ENCODE measurements at regions not wholly inside any gene's neighbourhood (a gene's known extent, or its start where the extent isn't known, plus 50 kb on each side); places are given as distances from the start of the nearest gene placed in this dataset.

DNA sequence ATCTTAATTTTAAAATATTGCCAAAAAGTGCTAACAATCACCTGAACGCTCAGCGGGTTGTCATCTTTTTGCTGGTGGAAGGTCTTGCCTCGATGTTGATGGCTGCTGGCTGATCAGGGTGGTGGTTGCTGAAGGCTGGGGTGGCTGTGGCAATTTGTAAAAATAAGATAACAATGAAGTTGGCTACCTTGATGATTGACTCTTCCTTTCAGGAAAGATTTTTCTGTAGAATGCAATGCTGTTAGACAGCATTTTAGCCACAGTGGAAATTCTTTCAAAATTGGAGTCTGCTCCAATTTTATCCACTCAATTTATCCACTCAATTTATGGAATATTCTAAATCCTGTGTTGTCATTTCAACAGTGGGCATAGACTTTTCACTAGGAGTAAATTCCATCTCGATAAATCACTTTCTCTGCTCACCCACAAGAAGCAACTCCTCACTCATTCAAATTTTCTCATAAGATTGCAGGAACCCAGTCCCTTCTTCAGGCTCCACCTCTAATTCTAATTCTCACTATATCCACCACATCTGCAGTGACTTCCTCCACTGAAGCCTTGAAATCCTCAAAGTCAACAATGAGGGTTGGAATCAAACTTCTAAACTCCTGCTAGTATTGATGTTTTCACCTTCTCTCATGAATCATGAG is 78.8 kb downstream of the LINC01488 start:
- Histone ChIP-seq H3K4me2 (ENCODE audit: insufficient read depth, low read length) (no peak overlapping the region), H2AFZ (ENCODE audit: low read depth, low read length) (no peak overlapping the region), H3K4me1 (replicated peaks in 1 of 2; ENCODE audit: control insufficient read depth in 2 of 2, insufficient read depth in 2 of 2, low read length in 2 of 2) (no peaks in the 10 kb centered on the region), H3K79me2 (ENCODE audit: control insufficient read depth, insufficient read depth, low read length) (no peaks in the 10 kb centered on the region), H3K4me3 (no peak overlapping the region), H3K9me3 (replicated peaks; ENCODE audit: control insufficient read depth, insufficient read depth, low read depth, low read length) (no peaks in the 10 kb centered on the region), H3K9me1 (ENCODE audit: control insufficient read depth, insufficient read depth, low read length) (no peaks in the 10 kb centered on the region), H3K27ac (ENCODE audit: extremely low read depth, low read depth, low read length) (no peak overlapping the region), H4K20me1 (replicated peaks; ENCODE audit: control insufficient read depth, insufficient read depth, low read length) (no peaks in the 10 kb centered on the region), H3K36me3 (ENCODE audit: control insufficient read depth, insufficient read depth, low read length) (no peaks in the 10 kb centered on the region), H3K9ac (ENCODE audit: insufficient read depth in 1 of 2, low read depth in 2 of 2, low read length in 2 of 2) (no peak overlapping the region), H3K27me3 (ENCODE audit: control insufficient read depth in 2 of 2, insufficient read depth in 2 of 2, low read length in 2 of 2) (peaks cover 0 to 39% of the 10 kb centered on the region in 2 experiments; a peak in 3 of 5 replicates)
- POLR2A ChIA-PET: no interaction called here
- ATAC-seq (no peak), DNase-seq (ENCODE audit: extremely low read depth in 1 of 4, low spot score in 3 of 4) (no peak), FAIRE-seq (no peak)
- TF ChIP-seq ZZZ3 (IDR thresholded peaks at IDR 0.05) (no peak), ZNF507 (tag; conservative IDR thresholded peaks at IDR 0.05) (no peak), ZBTB17 (CRISPR knock-in tag; IDR thresholded peaks at IDR 0.05) (no peak), RAD51 (IDR thresholded peaks at IDR 0.05; ENCODE audit: borderline replicate concordance, low read depth) (no peak), MCM7 (IDR thresholded peaks at IDR 0.05) (no peak), RBM14 (IDR thresholded peaks at IDR 0.05; ENCODE audit: borderline replicate concordance, insufficient read depth, low read depth, low read length) (no peak), PHF8 (IDR thresholded peaks at IDR 0.05; ENCODE audit: borderline replicate concordance, low read length) (no peak), SRSF1 (IDR thresholded peaks at IDR 0.05; ENCODE audit: low read depth, low read length) (no peak), IFI16 (CRISPR knock-in tag; IDR thresholded peaks at IDR 0.05) (no peak), SNIP1 (IDR thresholded peaks at IDR 0.05; ENCODE audit: low read depth) (no peak), SREBF2 (CRISPR knock-in tag; IDR thresholded peaks at IDR 0.05) (no peak), SRSF3 (IDR thresholded peaks at IDR 0.05; ENCODE audit: insufficient read depth, low read length) (no peak), ZNF696 (CRISPR knock-in tag; conservative IDR thresholded peaks at IDR 0.05) (no peak), HNRNPL (IDR thresholded peaks at IDR 0.05; ENCODE audit: low read depth, low read length) (no peak), DACH1 (IDR thresholded peaks at IDR 0.05; ENCODE audit: partially characterized antibody) (no peak)
- TF ChIP-seq, protein P1, sequence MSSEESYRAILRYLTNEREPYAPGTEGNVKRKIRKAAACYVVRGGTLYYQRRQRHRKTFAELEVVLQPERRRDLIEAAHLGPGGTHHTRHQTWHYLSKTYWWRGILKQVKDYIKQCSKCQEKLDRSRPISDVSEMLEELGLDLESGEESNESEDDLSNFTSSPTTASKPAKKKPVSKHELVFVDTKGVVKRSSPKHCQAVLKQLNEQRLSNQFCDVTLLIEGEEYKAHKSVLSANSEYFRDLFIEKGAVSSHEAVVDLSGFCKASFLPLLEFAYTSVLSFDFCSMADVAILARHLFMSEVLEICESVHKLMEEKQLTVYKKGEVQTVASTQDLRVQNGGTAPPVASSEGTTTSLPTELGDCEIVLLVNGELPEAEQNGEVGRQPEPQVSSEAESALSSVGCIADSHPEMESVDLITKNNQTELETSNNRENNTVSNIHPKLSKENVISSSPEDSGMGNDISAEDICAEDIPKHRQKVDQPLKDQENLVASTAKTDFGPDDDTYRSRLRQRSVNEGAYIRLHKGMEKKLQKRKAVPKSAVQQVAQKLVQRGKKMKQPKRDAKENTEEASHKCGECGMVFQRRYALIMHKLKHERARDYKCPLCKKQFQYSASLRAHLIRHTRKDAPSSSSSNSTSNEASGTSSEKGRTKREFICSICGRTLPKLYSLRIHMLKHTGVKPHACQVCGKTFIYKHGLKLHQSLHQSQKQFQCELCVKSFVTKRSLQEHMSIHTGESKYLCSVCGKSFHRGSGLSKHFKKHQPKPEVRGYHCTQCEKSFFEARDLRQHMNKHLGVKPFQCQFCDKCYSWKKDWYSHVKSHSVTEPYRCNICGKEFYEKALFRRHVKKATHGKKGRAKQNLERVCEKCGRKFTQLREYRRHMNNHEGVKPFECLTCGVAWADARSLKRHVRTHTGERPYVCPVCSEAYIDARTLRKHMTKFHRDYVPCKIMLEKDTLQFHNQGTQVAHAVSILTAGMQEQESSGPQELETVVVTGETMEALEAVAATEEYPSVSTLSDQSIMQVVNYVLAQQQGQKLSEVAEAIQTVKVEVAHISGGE (CRISPR knock-in tag; IDR thresholded peaks at IDR 0.05): no peak
- intact Hi-C loops (cut with micrococcal nuclease) (no loop called here), in situ Hi-C loops (cut with MboI) (no loop called here)
- BruUV-seq (replicated peaks): no TSS peak
- WGBS (ENCODE audit: insufficient coverage, low coverage, missing lambda C conversion rate): 13% methylated on average over 4 of the region's 4 CpGs
- CTCF ChIA-PET (ENCODE audit: low intra/inter-chr PET ratio): no interaction called here
